ENCODE measurements at regions not wholly inside any gene's neighbourhood (a gene's known extent, or its start where the extent isn't known, plus 50 kb on each side); places are given as distances from the start of the nearest gene placed in this dataset.
"Not testable (repeated sequence)": the region's sequence is repeated elsewhere in the genome, so short reads cannot be mapped to it uniquely, and the experiment has no call there.

- DNase-seq = no peak
These were observed 57.6 kb downstream of the CCDC59 start for GRCh38 chr12:82300611-82301010.

- DNase-seq = no peak
These were observed 58.7 kb downstream of the CCDC59 start for GRCh38 chr12:82299319-82300025.

GRCh38 chr12:82290415-82290814, 67.8 kb downstream of the CCDC59 start:
- DNase-seq = no peak

- DNase-seq = not testable (repeated sequence)
These were observed 76.9 kb downstream of the CCDC59 start for GRCh38 chr12:82281335-82281734.

- no peak for DNase-seq
These were observed 78.6 kb downstream of the CCDC59 start for GRCh38 chr12:82279536-82280058.

GRCh38 chr12:82277582-82277981, 80.6 kb downstream of the CCDC59 start:
- no peak for DNase-seq

- DNase-seq = no peak
These were observed 115.5 kb downstream of the CCDC59 start for GRCh38 chr12:82242729-82243128.

GRCh38 chr12:82225871-82226270, 132.3 kb downstream of the CCDC59 start:
- no peak for DNase-seq

- no peak for DNase-seq
These were observed 134.8 kb downstream of the CCDC59 start for GRCh38 chr12:82223426-82223825.

- no peak for DNase-seq
These were observed 141.7 kb downstream of the CCDC59 start for GRCh38 chr12:82216475-82216874.

GRCh38 chr12:82213761-82214160, 144.4 kb downstream of the CCDC59 start:
- no peak for DNase-seq

- DNase-seq = no peak
These were observed 147.3 kb downstream of the CCDC59 start for GRCh38 chr12:82210882-82211281.

GRCh38 chr12:82209533-82209932, 148.7 kb downstream of the CCDC59 start:
- DNase-seq = no peak

- no peak for DNase-seq
These were observed 150.6 kb downstream of the CCDC59 start for GRCh38 chr12:82207556-82207955.

GRCh38 chr12:82203086-82203485, 155.1 kb downstream of the CCDC59 start:
- DNase-seq = no peak

- DNase-seq = no peak
These were observed 170.6 kb downstream of the CCDC59 start for GRCh38 chr12:82187595-82187994.

GRCh38 chr12:82187011-82187410, 171.2 kb downstream of the CCDC59 start:
- DNase-seq = no peak

- DNase-seq = no peak
These were observed 171.9 kb downstream of the CCDC59 start for GRCh38 chr12:82186282-82186681.

- DNase-seq = no peak
These were observed 173.3 kb downstream of the CCDC59 start for GRCh38 chr12:82184844-82185243.

- DNase-seq = no peak
These were observed 175.5 kb downstream of the CCDC59 start for GRCh38 chr12:82182601-82183190.

- no peak for DNase-seq
These were observed 181.3 kb downstream of the CCDC59 start for GRCh38 chr12:82176761-82177490.

GRCh38 chr12:82176026-82176425, 182.2 kb downstream of the CCDC59 start:
- DNase-seq = no peak

- no peak for DNase-seq
These were observed 183.3 kb downstream of the CCDC59 start for GRCh38 chr12:82174936-82175335.

GRCh38 chr12:82174383-82174782, 183.8 kb downstream of the CCDC59 start:
- no peak for DNase-seq

Measured in inflammatory macrophage (primary cell).